NCI-H2029 (cell line): ENCODE measurements at regions not wholly inside any gene's neighbourhood (a gene's known extent, or its start where the extent isn't known, plus 50 kb on each side); places are given as distances from the start of the nearest gene placed in this dataset.
"Not testable (repeated sequence)": the region's sequence is repeated elsewhere in the genome, so short reads cannot be mapped to it uniquely, and the experiment has no call there.

Experiments used
- DNase-seq: peaks from one replicate; lab custom pipeline; 2025; lab: John Stamatoyannopoulos, UW

DNA sequence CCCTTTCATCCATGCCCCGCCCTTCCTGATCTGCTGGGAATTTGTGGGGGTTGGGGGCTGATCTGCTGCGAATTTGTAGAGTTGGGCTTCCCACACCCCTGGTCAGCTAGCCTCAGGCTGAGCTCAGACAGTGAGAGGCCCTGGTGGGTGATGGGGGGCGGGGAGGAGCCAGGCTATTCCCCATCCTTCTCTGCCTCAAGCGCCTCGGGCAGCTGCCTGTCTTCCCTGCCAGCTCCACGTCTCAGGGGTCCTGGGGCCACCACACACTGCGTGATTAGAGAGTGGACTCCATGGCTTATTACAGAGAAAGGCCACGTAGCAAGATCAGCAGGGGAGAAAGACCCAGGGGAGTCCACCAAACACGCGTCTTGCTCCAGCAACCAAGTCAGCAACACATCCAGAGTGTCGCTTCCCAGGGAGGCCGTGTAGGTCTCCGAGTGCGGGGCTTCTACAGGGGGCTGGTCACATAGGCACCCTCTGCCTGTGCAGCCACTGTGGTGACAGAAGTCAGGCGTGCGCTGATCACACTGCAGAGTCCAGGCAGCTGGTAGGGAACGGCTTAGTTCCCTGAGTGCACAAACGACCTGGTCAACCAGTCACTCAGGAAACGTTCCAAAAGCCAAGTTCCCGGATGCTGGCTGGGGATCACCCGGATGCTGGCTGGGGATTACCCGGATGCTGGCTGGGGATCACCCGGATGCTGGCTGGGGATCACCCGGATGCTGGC is 254.4 kb upstream of the SFSWAP start:
- no peak for DNase-seq

DNA sequence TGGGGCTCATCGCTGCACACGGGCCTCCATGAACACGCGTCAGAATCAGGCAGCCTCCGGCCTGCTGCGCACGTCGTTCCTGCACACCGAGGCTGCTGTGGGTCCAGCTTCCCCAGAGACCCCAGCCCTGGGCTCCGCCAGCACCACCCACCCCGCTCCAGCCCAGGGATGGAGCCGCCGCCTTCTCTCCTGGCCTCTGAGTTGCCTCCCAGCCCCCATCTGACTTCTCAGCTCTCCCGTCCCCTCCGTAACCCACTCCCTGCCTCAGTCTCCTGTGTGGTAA is 253.9 kb upstream of the SFSWAP start:
- DNase-seq: no peak

- no peak for DNase-seq
These were observed 253.4 kb upstream of the SFSWAP start for GRCh38 chr12:131457331-131458047.

GRCh38 chr12:131458048-131458374 is 252.9 kb upstream of the SFSWAP start:
- DNase-seq: no peak

GRCh38 chr12:131458931-131459772 is 251.7 kb upstream of the SFSWAP start:
- no peak for DNase-seq

GRCh38 chr12:131459773-131460365 is 251.0 kb upstream of the SFSWAP start:
- no peak for DNase-seq

GRCh38 chr12:131460520-131460919 is 250.4 kb upstream of the SFSWAP start:
- no peak for DNase-seq

DNA sequence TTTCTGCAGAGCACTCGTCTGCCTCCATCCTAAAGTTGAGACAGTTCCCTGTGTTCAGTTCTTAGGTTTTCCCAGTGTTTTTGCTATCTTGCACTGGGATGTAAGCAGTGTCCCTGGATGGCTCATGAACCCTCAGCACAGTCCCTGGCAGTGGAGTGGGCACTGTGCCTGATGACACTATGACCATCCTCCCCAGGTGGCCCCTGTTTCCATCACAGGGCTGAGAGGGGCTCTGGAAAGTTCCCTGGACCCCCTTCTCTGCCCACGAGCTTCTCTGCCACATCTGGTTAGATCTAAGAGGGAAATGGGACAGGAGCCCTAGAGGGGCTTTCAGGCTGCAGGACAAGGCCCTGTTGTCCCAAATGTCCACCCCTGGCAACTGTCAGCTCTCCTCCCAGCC is 249.8 kb upstream of the SFSWAP start:
- no peak for DNase-seq

GRCh38 chr12:131463174-131463573 is 247.7 kb upstream of the SFSWAP start:
- DNase-seq: no peak

- no peak for DNase-seq
These were observed 246.8 kb upstream of the SFSWAP start for GRCh38 chr12:131464081-131464480.

DNA sequence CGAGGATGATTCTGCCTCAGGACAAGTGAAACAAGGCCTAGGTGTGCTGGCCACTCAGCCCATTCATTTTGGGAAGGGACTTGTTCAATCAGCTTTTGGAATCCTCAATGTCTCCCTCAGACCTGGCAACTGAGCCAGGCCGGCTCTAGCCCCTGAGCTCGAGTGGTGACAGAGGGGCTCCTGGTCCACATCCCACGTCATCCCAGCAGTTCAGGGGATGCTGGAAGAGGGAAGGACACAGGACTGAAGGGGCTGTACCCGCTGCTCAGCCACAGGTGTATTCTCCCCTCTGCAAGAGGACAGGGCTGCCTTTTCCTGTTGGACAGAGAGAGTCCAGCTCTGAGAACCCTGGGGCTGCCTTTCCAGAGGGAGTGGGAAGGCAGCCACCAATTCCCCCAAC is 244.6 kb upstream of the SFSWAP start:
- no peak for DNase-seq

GRCh38 chr12:131466932-131467331 is 244.0 kb upstream of the SFSWAP start:
- no peak for DNase-seq

DNA sequence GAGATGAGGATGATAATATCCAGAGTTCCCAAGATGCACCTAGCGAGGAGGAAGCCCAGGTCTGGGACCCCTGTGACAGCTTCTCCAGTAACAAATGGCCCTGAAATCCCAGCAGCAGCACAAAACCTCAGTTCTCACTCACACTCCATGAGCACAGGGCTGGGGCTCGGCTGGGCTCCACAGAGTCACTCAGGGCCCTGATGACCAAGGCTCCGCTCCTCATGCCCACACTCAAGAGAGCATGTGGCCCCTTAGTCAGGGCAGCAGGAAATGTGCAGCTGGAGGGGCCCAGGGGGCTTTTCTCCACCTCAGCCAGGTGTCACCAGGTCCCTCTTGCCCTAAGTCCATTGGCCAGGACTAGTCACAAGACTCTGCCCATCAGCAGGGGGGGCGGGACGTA is 242.7 kb upstream of the SFSWAP start:
- no peak for DNase-seq

DNA sequence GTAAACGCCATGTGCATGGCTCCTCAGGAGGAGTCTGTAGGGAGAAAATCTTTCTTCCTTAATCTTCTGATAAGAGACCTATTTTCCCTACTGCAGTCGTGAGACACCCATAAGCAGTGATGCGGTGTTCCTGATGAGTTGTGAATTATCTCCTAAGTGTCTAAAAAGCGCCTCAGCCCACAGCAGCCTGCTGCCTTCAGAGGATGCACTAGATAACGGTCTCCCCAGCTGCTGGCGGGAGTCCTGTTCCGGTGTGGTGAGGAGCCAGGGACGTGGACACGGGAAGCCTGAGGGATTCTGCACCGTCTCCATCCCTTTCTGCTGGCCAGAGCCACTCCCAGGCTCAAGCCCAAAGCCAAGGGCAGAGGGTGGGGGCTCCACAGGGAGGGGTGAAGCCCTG is 240.9 kb upstream of the SFSWAP start:
- DNase-seq: not testable (repeated sequence)

GRCh38 chr12:131471271-131471905 is 239.5 kb upstream of the SFSWAP start:
- DNase-seq: no peak

DNA sequence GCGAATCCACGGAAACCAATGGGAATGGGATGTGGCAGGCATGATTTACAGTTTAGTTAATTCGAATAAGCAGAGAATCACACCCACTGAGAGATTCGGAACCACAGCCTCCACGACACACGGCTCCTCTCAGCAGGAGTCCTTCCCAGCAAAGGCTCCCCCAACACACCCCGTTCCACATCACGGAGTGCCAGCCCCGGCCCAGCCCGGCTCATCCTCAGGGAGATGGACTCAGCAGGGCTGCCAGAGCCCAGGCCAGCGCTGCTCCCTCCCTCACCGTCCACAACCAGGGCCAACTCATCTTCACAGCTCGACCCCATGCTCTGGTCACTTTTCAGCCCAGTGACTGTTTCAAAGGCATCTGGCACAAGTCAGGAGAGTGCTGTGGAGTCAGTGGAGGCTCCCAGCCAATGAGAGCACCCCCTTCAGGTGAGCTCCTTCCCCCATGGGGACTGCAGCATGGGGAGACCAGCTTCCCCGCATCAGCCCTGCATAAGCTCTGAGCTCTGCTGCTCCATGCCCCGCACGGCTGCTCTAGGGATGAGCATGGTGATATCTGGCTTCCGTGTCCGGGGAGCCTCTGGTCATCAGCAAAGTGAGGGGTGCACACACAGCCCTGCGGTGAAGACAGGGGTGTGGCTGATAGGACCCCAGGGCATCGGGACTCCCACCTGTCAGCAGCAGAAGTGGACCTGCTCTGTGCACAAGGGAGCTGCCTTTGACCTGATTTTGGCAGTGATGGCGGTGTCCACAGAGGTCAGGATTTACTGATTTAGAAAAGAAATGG is 238.8 kb upstream of the SFSWAP start:
- DNase-seq: no peak

DNA sequence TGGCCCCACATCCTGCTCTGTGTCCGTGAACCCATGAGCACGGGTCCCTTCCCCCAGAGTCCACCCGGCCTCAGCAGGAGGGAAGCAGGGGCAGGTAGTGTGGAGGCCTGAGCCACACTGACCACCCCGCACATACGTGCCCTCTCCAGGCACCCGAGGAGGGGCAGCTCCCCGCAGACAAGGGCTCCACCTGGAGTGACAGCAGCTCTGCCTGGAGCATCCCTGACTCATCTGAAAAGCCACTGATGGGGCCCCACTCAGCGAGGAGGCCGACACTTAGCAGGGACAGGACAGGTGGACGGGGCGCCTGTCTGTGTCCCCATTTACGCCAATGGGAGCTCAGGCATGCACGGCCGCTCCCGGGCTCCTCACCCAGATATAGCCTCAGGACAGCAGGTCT is 237.6 kb upstream of the SFSWAP start:
- DNase-seq: no peak

DNA sequence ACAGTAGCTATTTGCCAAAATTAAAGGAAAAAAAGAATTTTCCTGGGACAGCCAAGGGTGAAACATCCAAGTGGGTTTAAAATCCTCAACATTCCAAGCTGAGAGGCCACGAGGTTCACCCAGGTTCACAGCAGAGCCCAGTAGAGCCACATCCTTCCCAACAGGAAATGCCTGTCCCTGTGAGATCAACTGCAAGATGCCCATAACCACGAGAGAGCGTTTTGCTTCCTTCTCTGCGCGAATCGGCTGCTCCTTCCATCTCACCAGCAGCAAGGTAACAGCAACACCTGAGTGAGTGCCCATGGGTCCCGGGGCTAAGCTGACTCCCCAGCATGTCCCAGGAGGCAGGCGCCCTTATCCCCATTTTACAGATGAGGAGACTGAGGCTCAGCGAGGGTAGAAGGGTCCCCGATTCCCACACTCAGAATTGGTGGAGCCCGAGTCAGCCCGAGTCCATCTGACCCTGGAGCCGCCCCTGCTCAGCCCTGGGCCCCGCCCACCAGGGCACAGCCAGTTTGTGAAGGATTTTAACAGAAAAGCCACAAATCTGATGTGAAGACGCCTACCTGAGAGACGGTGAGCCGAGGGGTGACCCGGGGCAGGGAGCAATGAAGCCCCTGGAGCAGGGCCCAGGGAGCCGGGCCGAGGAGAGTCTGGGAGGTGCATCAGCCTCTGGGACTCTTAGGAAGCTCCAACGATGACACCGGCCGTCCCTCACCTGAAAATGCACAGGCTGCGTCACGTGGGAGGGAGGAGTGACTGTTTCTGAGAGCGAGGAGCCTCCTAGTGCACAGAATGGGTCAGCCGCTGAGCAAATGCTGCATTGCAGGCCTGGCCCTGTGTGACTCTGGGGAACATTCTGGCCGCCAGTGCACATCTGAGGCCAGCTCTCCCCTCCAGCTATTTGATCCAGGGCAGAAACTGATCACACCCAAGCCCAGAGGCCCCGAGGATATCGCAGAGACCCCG is 236.9 kb upstream of the SFSWAP start:
- DNase-seq: no peak

DNA sequence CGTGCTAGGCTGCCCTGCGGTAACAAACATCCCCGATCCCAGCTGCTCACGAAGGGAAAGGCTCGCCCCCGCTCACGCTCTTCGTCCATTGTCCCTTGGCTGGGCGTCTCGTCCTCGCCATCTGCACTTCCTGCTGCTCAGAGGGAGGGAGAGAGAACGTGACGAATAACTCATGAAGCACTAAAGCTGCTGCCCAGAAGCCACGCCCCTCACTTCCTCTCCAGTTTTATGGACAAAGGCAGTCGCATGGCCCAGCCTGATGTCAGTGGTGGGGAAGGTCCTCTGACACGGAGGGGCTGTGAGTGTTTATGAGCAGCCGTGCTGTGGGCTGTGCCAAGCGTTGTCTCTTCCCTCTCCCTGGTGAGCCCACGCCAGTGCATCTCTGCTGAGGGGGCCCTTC is 235.9 kb upstream of the SFSWAP start:
- not testable (repeated sequence) for DNase-seq

DNA sequence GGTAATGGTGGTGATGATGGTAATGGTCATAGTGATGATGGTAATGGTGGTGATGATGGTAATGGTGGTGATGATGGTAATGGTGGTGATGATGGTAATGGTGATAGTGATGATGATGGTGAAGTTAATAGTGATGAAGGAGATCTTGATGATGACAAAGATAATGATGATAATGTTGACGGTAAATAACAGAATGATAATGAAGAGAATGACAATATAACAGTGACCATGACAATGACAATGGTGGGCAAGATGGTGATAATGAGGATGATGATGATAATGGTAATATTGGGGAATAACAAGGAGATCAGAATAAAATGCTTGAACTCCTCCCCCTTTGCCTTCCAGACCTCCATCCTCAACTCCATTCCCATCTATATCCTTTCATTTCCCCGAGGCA is 233.3 kb upstream of the SFSWAP start:
- DNase-seq: no peak
